ENCODE measurements at regions not wholly inside any gene's neighbourhood (a gene's known extent, or its start where the extent isn't known, plus 50 kb on each side); places are given as distances from the start of the nearest gene placed in this dataset.

DNA sequence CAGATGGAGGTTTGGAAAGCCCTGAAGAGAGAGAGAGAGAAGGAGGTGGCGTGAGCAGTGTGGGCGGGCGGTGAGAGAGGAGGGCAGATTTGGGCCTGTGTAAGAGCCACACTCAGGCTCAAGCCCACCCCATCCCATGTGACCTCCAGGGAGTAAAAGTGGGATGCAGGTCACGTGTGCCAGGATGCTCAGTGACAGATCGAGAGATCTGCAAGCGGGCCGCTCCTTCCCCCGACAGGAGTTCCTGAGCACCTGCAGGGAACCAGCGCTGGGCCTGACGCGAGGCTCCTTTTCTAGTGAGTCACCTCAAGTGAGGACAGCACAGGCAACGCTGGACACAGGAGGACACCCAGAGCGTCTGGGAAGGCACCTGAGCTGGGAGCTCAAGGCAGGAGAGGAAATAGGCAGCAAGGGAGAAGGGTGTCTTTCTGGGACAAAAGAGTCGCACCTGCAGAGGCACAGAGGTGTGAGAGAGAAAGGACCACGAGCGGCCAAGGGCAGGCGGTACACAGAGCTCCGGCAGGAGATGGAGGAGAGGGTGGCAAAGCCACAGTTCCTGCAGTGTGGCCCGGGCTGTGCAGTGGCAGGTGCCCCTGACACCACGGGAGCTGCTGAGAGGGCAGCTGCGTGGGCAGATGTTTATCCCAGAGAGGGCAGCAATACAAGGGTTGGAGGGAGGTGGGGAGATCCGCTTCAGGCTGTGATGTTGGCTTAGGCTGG is 1294.8 kb downstream of the TBC1D22A start:
- no peak for TF ChIP-seq POLR2AphosphoS5 (IDR thresholded peaks at IDR 0.05; ENCODE audit: borderline replicate concordance, low read depth, low read length)
- no peak for TF ChIP-seq FOXP2 (optimal IDR thresholded peaks at IDR 0.05; ENCODE audit: control extremely low read depth, extremely low read length, insufficient read depth)
- no peak for TF ChIP-seq EZH2 (IDR thresholded peaks at IDR 0.05)
